ENCODE measurements at regions not wholly inside any gene's neighbourhood (a gene's known extent, or its start where the extent isn't known, plus 50 kb on each side); places are given as distances from the start of the nearest gene placed in this dataset.

DNA sequence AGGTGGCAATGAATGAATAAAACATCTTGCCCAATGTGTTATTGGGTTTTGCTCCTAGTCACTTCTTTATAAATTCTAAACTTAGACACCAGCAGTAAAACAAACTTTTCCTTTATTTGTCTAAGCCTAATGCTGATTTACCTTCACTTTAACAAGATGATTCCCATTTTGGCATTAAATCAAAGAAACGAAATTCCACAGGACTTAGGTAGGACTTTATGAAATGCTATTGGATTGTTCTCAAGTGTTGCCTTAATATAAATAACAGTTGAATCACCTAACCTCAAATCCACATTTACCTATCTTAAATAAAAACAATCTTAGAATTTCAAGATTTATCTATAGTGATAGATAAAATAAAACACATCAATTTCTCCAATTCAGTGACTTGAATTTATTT, 831.8 kb downstream of the EPHA7 start:
- DNase-seq = no peak

DNA sequence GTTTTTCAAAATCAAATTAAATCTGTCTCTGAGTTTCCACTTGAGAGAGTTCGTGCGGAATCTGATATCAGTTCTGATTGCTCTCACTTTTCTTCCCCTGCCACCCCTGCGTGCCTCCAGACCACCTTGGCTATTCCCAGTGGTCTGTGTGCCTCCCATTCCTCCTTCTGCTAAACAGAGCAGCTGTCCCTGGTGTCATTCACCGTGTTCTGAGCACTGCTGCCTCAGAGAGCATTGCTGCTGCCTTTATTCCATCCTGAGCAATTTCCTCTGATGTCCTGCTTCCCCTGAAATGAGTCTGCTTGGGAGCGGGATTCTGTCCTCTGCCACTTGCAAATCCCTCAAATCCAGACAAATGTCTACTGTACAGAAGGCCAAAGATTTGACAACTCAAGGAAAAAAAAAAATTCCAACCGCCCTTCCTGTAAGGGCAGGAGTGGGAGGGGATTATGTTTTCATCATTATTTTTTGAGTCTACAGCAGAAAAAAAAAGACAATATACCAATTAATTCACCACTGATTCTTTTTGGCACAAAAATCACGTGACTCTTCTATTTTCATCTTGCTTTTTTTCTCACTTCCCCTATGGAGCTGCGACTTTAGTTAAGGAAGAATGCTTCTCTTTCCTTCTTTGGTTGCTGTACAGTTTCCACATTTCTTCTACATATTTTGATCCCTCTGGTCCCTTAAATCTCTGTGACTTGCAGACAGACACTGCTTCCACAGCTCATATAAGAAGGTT, 833.0 kb downstream of the EPHA7 start:
- no peak for DNase-seq

DNA sequence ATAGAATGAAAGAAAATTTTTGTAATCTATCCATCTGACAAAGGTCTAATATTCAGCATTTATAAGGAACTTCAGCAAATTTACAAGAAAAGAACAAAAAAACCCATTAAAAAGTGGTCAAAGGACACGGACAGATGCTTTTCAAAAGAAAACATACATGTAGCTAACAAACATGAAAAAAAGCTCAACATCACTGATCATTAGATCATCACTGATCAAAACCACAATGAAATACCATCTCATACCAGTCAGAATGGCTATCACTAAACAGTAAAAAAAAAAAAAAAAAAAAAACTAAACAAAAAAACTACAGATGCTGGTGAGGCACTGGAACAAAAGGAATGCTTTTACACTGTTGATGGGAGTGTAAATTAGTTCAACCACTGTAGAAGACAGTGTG, 837.1 kb downstream of the EPHA7 start:
- no peak for DNase-seq

DNA sequence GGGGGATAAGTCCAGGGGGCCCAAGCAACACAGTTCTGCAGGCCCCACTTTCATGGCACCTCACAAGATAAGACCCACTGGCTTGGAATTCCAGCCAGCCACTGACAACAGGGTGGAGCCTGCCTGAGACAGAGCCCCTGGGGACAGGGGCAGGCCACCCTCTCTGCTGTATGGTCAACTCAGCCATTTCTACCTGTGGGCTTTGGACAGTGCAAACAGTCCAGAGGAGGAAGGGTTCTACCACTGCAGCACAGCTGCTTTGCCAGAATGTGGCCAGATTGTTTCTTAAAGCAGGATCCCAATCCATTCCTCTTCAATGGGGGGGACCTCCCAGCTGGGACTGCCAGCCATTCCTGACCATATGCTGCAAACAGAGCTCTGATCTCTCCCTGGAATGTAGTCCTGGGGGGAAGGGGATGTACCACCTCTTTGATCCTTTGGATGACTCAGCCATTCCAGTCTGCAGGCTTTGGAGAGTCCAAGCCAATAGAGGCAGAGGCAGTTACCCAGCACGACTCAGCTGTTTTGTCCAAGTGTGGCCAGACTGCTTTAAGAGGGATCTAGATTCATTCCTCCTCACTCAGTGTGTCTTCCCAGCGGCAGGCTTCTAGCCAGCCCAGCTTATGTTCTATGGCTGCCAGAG, 842.2 kb downstream of the EPHA7 start:
- no peak for DNase-seq

DNA sequence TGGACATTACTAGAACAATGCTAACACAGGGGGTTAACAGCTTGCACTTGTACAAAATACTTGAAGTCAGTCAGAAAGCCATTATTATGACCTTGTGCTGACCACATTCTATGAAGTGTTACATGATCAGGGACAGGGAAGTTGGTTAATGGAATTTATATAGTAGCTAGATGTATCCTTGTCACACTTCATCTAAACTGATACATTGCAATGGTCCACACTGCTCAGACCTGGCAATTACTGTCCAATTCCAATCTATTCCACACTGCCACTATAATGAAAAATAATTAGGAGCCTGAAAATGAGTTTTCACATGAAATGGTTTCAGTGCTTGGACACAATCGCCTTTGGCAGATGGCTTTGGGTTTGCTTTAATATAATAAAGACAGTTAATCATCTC, 850.8 kb downstream of the EPHA7 start:
- no peak for DNase-seq

DNA sequence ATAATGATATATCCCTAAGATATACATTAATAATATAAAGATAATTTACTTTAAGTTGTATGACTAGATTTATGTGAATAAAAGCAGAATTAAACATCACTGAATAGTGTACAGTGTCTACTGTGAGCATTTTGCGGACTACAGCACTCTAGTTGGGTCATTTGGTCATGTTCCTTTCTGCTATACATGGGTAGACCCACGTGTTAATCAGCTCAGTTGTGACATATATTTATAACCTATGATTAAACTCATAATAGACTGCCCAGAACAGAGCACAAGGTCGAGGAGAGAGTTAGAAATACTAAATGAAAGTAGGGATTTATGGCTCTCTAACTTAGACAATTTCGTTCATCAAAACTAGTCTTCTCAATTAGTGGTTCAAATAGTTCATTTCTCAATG, 852.7 kb downstream of the EPHA7 start:
- no peak for DNase-seq

DNA sequence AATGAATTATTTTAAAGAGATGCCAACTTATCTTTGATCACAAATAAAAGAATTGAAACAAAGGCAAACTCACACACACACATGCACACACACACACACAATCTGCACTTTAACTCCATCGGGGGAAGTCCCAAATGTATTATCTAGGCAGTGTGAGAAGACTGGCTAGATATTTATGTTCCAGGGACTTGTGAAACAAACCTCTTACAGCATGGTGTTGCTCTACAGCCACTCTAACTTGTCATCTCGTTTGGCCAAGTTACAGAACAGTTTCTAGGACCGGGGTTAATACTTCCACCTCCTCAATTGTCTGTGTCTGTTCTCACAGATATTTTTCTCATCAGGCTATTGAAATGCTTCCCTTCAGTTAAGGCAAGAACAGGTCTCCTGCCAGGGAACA, 855.0 kb downstream of the EPHA7 start:
- DNase-seq = no peak

DNA sequence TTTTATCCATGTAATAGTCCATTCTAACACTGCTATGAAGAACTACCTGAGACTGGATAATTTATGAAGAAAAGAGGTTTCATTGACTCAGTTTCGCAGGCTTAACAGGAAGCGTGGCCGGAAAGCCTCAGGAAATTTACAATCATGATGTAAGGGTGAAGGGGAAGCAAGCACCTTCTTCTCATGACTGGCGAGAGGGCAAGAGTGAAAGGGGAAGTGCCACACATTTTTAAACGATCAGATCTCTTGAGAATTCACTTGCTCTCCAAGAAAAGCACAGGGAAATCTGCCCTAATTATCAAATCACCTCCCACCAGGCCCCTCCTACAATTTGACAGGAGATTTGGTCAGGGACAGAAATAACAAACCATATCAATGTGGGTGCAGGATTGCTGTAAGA, 859.7 kb downstream of the EPHA7 start:
- peak; percentile 11 for DNase-seq

DNA sequence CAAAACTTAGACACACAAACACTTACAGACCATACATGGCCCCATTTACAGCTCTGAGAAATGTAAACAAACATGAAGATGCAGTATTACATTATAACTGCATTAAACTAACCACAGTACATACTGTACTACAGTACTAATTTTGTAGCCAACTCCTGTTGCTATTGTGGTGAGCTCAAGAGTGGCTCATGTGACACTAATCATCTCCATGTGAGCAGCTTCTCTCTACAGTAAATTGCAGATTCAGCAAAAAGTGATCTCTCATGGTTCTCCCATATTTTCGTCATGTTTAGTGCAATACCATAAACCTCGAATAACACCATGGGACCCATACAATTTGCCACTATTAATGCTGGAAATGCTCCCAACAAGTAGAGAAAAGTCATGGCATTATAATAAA, 860.4 kb downstream of the EPHA7 start:
- no peak for DNase-seq

DNA sequence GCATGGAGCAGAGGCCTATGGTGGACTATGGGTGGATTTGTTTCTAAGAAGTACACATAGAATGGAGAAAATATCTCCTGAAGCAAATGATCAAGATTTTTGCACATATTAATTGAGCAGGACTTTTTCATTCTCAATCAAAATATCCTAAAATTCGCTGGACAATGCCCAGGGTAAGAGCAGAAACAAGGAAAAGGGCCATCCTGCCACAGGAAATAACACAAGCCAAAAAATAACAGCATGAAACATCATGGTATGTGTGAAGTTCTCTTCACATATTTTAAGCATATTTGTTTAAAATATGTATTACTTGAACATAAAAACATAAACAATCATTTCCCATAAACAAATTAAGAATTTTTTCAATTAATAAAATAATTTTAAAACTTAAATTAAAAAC, 868.9 kb downstream of the EPHA7 start:
- DNase-seq = no peak

DNA sequence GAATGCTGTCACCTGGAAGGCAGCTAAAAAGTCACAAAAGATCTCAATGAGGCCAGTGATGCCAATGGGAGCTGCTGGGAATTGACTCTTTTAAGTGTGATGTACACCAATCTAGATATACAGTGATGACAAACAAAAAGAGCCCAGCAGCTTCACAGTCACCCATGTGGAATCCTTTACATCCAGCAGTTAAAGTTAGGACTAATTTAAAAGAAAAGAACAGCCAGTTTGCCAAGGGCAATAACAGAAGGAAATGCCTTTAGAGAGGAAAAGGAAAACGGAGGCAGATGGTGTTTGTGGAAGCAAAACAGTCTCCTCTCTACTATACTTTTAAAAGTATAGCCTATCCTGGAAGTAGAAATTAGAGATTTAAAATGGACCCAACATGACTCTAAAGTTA, 873.5 kb downstream of the EPHA7 start:
- no peak for DNase-seq

DNA sequence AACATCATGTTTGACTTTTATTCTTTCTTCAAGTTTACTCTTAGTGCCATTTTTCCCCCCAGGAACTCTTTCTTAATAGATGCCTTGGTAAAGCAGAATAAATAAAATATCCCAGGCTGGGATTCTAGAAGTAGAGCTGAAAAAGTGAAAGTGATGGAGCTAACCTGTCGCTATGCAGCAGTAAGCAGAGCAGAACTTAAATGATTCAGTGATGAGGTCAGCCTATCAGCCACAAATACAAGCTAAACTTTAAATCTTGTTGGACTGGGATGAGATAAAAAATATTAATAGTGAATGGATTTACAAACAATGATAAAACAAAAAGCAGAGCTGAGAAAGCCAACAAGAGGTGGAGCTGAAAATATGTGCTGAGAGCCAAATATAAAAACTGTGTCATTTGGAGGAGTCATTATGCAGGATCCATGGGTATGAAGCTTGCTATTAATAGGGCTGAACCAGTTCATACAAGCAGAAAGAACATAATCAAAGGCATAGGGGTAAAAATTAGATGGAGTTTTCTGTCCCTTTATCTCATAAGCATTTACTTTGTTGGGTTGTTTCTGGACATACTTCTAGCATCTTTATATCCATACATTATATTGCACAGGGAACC, 877.8 kb downstream of the EPHA7 start:
- DNase-seq = no peak

DNA sequence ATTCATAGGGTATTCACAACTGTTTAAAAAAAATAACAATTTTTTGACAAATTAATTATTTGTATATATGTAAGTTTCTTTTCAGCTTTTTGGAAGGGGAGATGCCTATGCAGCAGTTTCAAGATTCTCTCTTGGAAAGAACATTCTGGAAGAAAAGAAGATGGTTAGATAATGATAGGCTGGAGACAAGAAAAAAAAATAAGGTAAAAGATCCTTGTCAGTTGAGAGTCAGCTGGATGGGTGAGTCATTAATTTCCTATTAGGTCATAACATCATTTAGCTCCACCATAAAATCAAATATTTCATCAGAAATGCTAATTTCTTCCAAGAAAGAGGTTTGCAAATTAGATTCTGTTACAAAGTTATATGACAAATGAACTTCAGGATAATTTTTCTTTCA, 880.4 kb downstream of the EPHA7 start:
- DNase-seq = no peak

DNA sequence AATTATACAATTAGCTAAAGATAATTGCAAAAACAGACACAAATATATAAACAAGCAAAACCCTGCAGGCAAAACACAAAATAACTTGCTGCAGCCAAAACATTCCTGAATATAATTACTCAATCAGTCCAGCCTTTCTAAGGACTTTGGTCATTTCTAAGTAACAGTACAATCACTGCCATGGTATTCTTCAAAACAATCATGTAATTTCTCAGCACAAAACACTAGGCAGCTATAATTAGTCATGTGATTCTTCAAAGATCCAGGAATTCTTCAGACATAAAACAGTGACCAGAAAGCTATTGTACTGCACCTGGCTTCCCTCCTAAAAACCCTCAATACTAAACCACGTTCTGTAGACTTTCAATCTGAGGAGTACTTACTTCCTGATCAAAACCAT, 881.1 kb downstream of the EPHA7 start:
- no peak for DNase-seq

DNA sequence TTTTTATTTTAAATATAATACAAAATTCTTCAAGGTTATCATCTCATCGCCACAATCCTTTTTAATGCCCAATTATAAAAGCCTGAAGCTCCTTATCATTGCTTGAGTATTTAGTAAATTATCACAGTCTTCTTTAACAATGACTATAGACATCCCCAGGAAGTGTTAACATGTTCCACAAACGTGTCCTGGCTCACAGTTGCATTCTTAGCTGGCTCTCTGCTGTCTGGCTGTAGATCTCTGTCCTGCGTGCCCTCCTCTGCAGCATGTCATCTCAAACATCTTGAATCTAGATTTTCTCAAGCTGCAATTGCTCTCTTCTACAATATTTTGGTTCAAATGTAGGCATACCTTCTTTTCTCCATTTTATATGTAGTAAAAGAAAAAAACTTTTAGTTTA, 885.2 kb downstream of the EPHA7 start:
- no peak for DNase-seq

DNA sequence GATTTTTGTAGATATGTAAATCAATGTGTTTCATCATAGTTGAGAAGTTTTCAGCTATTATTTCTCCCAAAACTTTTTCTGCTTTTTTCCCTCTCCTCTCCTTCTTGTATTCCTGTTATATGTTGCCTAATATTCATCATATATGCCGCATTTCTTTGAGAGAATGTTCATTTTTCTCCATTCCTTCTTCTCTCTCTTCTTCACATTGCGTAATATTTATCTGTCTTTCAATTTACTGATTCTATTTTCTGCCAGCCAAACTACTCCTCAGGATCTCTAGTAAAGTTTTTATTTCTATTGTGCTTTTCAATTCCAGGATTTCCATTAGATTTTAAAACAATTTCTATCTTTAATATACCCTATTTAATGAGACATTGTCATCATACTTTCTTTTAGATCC, 896.8 kb downstream of the EPHA7 start:
- DNase-seq = no peak

DNA sequence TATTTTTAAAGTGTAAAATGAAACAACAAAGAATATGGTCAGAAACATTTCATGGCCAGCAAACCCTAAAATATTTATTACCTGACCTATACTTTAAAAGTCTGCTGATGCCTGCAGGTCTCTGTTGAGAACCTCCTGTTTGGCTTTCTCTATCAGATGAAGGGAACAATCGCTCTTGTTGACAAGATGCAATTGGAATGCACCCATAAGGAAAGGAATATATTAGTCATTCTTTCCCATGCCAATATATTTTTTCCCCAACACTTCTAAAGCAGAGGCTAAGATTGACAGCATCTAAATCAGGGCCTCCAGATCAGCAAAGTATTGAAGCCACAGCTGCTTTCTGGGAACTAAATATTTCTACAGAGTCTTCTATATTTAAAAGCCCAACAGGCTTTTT, 897.8 kb downstream of the EPHA7 start:
- no peak for DNase-seq

DNA sequence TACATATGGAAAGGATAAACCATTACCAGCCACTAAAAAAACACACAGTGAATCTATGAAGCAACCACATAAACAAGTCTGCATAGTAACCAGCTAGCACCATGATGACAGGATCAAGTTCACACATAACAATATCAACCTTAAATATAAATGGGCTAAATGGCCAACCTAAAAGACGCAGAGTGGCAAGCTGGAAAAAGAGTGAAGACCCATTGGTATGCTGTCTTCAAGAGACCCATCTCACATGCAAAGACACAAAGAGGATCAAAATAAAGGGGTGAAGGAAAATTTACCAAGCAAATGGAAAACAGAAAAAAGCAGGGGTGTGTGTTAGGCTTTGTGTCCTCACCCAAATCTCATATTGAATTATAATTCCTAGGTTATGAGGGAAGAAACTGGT, 909.2 kb downstream of the EPHA7 start:
- no peak for DNase-seq

DNA sequence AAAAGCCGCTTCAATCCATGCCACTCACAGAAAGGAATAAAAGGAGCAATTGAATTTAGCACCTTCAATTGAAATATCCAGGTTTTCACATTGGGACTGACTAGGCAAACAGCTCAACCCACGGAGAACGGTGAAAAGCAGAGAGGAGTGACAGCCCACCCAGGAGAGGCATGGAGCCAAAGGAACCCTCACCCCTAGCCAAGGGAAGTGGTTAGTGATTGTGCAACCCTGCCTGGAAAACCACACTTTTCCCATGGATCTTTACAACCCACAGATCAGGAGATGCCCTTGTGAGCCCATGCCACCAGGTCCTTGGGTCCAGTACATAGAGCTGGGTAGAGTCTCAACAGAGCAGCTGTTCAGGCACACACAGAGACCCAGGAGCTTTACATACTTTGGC, 911.8 kb downstream of the EPHA7 start:
- DNase-seq = no peak

DNA sequence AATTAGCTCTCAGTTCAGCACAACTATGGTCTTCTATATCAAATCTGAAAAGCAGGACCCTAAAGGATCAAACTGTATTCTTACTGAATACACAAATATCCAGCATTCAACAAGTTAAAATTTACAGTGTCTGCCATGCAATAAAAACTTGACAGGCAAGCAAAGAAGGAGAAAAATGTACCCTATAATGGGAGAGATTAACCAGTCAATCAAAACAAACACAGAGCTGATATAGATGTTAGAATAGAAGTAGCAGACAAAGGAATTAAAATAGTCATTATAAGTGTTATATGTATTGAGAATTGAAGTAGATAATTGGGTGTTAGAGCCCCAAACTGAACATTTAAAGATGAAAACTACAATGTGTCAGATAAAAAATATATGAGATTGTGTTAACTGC, 914.9 kb downstream of the EPHA7 start:
- no peak for DNase-seq

DNA sequence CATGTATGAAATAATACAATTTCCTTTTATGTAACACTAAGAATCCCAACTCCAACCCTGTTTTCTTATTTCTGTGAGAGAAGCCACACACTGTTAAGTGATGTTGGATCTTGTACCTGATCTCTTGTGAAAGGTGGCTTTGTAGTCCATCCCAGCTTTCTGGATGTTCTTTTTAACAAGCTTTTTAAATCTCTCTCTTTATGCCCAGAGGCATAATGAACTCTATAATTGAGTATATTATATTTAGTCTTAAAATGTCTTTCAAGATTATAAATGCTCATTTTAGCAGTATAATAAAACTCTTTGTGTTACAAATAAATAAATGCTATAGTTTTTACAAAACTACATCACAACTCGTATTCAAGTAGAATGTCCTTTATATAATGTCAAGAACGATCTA, 922.1 kb downstream of the EPHA7 start:
- DNase-seq = no peak

DNA sequence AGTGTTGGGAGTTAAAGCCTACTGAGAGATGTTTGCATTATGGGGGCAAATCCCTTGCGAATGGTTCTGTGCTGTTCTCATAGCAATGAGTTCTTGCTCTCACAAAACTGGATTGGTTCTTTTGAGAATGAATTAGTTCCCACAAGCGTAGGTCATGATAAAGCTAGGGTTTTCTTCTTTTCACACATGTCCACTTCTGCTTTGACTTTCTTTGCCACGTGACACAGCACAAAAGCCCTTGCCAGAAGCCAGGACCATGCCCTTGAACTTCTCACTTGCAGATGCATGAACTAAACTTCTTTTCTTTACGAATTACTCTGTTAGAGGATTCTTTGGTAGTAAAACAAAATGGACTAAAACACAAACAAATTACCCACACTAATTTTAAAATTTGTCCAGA, 922.8 kb downstream of the EPHA7 start:
- DNase-seq = no peak

DNA sequence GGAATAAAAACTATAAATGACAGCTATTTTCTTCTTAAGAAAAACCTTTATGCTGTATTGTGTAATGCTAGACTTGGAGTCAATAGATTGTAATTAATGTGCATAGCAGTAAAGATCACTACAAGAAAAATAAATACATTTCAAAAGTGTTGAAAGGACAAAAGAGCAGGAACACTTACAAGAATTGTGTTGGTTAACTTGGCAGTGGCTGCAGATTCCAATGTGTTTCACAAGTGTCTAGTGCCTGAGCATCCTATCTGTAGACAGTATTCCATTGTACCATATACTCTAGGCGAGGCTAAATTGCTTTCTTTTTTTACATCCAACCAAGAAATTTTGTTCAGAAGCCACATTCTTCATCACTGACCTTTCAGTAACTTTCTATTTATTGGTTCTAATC, 924.1 kb downstream of the EPHA7 start:
- no peak for DNase-seq

DNA sequence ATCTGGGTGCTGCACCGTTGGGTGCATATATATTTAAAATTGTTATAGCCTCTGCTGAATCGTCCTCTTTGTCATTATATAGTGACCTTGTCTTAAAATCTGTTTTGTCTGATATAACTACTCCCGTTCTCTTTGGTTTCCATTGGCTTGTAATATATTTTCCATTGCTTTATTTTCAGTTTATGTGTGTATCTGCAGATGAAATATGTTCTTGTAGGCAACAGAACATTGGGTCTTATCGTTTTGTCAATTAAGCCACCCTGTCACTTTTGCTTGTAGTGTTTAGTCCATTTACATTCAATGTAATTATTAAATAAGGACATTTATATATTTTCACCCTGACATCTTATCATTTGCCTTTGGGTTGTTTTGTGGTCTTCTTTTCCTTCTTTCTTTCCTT, 933.9 kb downstream of the EPHA7 start:
- no peak for DNase-seq

DNA sequence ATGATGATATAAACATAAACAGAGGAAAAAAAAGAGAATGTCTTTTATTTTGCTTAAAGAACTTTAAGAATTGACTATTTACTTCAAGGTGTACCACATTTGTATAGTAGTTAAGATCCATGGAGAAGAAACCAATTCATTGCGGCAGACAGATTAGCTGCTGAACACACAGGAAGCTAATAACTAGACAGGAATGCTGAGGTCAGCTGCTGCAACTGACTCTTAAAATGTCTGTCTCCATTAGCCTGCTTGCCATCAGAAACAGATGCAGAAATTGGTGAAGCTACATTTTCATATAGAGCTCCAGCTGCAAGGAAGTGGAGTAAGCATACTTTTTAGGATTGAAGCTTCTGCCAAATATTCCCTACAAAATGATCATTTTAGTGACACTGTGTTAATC, 939.5 kb downstream of the EPHA7 start:
- DNase-seq = no peak
